KG1 (cell line): ENCODE measurements at regions not wholly inside any gene's neighbourhood (a gene's known extent, or its start where the extent isn't known, plus 50 kb on each side); places are given as distances from the start of the nearest gene placed in this dataset.
"Not testable (repeated sequence)": the region's sequence is repeated elsewhere in the genome, so short reads cannot be mapped to it uniquely, and the experiment has no call there.

Source experiments
- DNase-seq: peaks from one replicate; lab custom pipeline; 2025; lab: John Stamatoyannopoulos, UW

- no peak for DNase-seq
These were observed 469.2 kb upstream of the ANO5 start for GRCh38 chr11:21723678-21724077.

- DNase-seq: no peak
These were observed 465.8 kb upstream of the ANO5 start for GRCh38 chr11:21727102-21727501.

- DNase-seq: no peak
These were observed 456.5 kb upstream of the ANO5 start for GRCh38 chr11:21736404-21736803.

- not testable (repeated sequence) for DNase-seq
These were observed 440.2 kb upstream of the ANO5 start for GRCh38 chr11:21752475-21753243.

GRCh38 chr11:21753244-21753767 is 439.6 kb upstream of the ANO5 start:
- not testable (repeated sequence) for DNase-seq

GRCh38 chr11:21761000-21761399 is 431.9 kb upstream of the ANO5 start:
- no peak for DNase-seq

- DNase-seq: no peak
These were observed 424.5 kb upstream of the ANO5 start for GRCh38 chr11:21768388-21768787.

- DNase-seq: no peak
These were observed 423.7 kb upstream of the ANO5 start for GRCh38 chr11:21769188-21769587.

- no peak for DNase-seq
These were observed 421.8 kb upstream of the ANO5 start for GRCh38 chr11:21771097-21771496.

- no peak for DNase-seq
These were observed 418.7 kb upstream of the ANO5 start for GRCh38 chr11:21774212-21774611.

GRCh38 chr11:21775911-21776310 is 417.0 kb upstream of the ANO5 start:
- no peak for DNase-seq

GRCh38 chr11:21783954-21784353 is 408.9 kb upstream of the ANO5 start:
- no peak for DNase-seq

- DNase-seq: no peak
These were observed 407.5 kb upstream of the ANO5 start for GRCh38 chr11:21785351-21785750.

GRCh38 chr11:21794306-21794705 is 398.6 kb upstream of the ANO5 start:
- DNase-seq: no peak

- DNase-seq: no peak
These were observed 394.7 kb upstream of the ANO5 start for GRCh38 chr11:21798216-21798615.

- DNase-seq: not testable (repeated sequence)
These were observed 388.4 kb upstream of the ANO5 start for GRCh38 chr11:21804523-21804922.

GRCh38 chr11:21806508-21806907 is 386.4 kb upstream of the ANO5 start:
- DNase-seq: no peak

- no peak for DNase-seq
These were observed 385.9 kb upstream of the ANO5 start for GRCh38 chr11:21806947-21807346.

GRCh38 chr11:21807350-21807749 is 385.5 kb upstream of the ANO5 start:
- no peak for DNase-seq

GRCh38 chr11:21810650-21811049 is 382.2 kb upstream of the ANO5 start:
- no peak for DNase-seq

- no peak for DNase-seq
These were observed 381.3 kb upstream of the ANO5 start for GRCh38 chr11:21811572-21811971.

- no peak for DNase-seq
These were observed 378.7 kb upstream of the ANO5 start for GRCh38 chr11:21814169-21814568.

GRCh38 chr11:21817696-21818095 is 375.2 kb upstream of the ANO5 start:
- no peak for DNase-seq

GRCh38 chr11:21820176-21820575 is 372.7 kb upstream of the ANO5 start:
- no peak for DNase-seq
